ENCODE measurements at regions not wholly inside any gene's neighbourhood (a gene's known extent, or its start where the extent isn't known, plus 50 kb on each side); places are given as distances from the start of the nearest gene placed in this dataset.

GRCh38 chr3:30945291-30945690 is 50.8 kb upstream of the GADL1 start:
- Histone ChIP-seq H3K9me3 (replicated peaks) (no peaks in the 10 kb centered on the region), H3K27me3 (replicated peaks) (no peaks in the 10 kb centered on the region), H3K4me3 (no peak overlapping the region), H3K36me3 (no peaks in the 10 kb centered on the region), H3K4me1 (replicated peaks) (no peaks in the 10 kb centered on the region), H3K27ac (no peak overlapping the region)
- DNase-seq (ENCODE audit: low read depth in 1 of 2, low spot score in 2 of 2) = no peak

GRCh38 chr3:30948426-30948825 is 54.0 kb upstream of the GADL1 start:
- no peak for DNase-seq (ENCODE audit: low read depth in 1 of 2, low spot score in 2 of 2)
- H3K27ac ChIP-seq = no peak overlapping the region
- no peaks in the 10 kb centered on the region for H3K9me3 ChIP-seq (replicated peaks)
- no peak overlapping the region for H3K4me3 ChIP-seq
- H3K4me1 ChIP-seq (replicated peaks) = no peaks in the 10 kb centered on the region
- H3K27me3 ChIP-seq (replicated peaks) = no peaks in the 10 kb centered on the region
- no peaks in the 10 kb centered on the region for H3K36me3 ChIP-seq

DNA sequence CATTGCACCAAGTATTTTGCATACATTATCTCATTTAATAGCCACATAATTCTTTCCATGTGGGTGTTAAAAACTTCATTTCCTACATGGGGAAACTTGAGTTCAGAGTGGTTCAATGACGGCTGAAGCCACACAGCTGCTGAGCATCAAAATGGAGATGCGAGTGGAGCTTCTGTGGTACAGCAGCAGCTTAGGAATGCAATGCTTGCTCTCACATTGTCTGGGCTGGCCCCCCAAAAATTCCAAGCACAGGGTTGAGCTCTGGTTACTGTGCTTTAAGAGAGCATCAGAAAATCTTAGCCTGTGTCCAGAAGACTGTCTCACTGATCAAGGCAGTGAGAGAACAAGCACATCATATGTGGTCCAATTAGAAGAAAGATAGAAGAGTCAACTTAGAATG is 57.4 kb upstream of the GADL1 start:
- H3K36me3 ChIP-seq = no peaks in the 10 kb centered on the region
- no peaks in the 10 kb centered on the region for H3K4me1 ChIP-seq (replicated peaks)
- no peak overlapping the region for H3K4me3 ChIP-seq
- no peaks in the 10 kb centered on the region for H3K9me3 ChIP-seq (replicated peaks)
- DNase-seq (ENCODE audit: low read depth in 1 of 2, low spot score in 2 of 2) = no peak
- H3K27ac ChIP-seq = no peak overlapping the region
- H3K27me3 ChIP-seq (replicated peaks) = no peaks in the 10 kb centered on the region

DNA sequence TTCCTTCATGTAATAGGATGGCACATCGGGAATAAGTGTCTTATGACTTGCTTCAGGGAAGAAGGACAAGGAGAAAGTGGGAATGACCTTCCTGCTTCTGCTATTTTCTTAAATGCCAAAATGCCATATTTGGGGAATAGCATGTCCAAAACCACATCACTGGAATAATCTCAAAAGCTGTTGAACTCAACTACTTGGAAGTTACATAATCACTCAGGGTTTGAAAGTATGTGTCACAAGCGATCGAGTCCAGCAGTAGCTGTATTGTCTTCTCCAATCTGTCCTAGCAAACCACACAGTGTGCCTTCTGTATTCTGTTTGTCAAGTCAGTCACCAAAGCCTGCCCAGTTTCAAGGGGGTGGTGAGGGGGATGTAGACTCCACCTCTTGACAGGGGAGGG is 58.3 kb upstream of the GADL1 start:
- H3K9me3 ChIP-seq (replicated peaks) = no peaks in the 10 kb centered on the region
- H3K27ac ChIP-seq = no peak overlapping the region
- no peak for DNase-seq (ENCODE audit: low read depth in 1 of 2, low spot score in 2 of 2)
- H3K4me3 ChIP-seq = no peak overlapping the region
- H3K27me3 ChIP-seq (replicated peaks) = no peaks in the 10 kb centered on the region
- H3K4me1 ChIP-seq (replicated peaks) = no peaks in the 10 kb centered on the region
- no peaks in the 10 kb centered on the region for H3K36me3 ChIP-seq

DNA sequence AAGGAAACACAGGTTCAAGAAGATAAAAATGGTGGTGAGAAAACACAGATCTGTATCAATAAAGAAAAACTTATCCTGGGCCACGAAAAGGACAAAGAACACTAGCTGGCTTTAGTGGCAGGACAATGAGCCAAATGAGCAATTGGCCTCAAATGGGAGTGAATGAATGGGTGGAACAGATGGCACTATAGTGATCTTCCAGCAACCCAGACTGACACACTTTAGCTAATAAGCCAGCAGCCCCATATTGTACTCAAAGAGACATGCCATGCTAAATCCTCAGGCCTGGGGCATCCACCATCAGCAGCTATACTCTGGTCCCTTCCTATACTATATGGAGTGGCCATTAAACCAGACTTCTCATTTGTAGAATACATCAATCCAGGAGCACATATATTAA is 60.0 kb upstream of the GADL1 start:
- no peaks in the 10 kb centered on the region for H3K9me3 ChIP-seq (replicated peaks)

GRCh38 chr3:30962084-30962483 is 67.6 kb upstream of the GADL1 start:
- Histone ChIP-seq H3K27ac (no peak overlapping the region), H3K4me1 (replicated peaks) (no peaks in the 10 kb centered on the region), H3K9me3 (replicated peaks) (no peaks in the 10 kb centered on the region), H3K27me3 (replicated peaks) (0 out of 2 replicates have a peak, but pooled peaks cover 2% of the 10 kb centered on the region), H3K36me3 (no peaks in the 10 kb centered on the region), H3K4me3 (no peak overlapping the region)
- DNase-seq (ENCODE audit: low read depth in 1 of 2, low spot score in 2 of 2) = no peak

More for the DNA sequence above, 60.0 kb upstream of the GADL1 start:
- H3K4me3 ChIP-seq = no peak overlapping the region
- DNase-seq (ENCODE audit: low read depth in 1 of 2, low spot score in 2 of 2) = no peak
- no peaks in the 10 kb centered on the region for H3K4me1 ChIP-seq (replicated peaks)
- H3K27me3 ChIP-seq (replicated peaks) = no peaks in the 10 kb centered on the region
- H3K27ac ChIP-seq = no peak overlapping the region
- H3K36me3 ChIP-seq = no peaks in the 10 kb centered on the region

GRCh38 chr3:30962493-30962892 is 68.0 kb upstream of the GADL1 start:
- 0 out of 2 replicates have a peak, but pooled peaks cover 2% of the 10 kb centered on the region for H3K27me3 ChIP-seq (replicated peaks)

GRCh38 chr3:30963223-30963722 is 68.8 kb upstream of the GADL1 start:
- DNase-seq (ENCODE audit: low read depth in 1 of 2, low spot score in 2 of 2) = no peak
- 0 out of 2 replicates have a peak, but pooled peaks cover 2% of the 10 kb centered on the region for H3K27me3 ChIP-seq (replicated peaks)
- no peaks in the 10 kb centered on the region for H3K9me3 ChIP-seq (replicated peaks)
- H3K4me1 ChIP-seq (replicated peaks) = no peaks in the 10 kb centered on the region
- no peak overlapping the region for H3K27ac ChIP-seq
- no peaks in the 10 kb centered on the region for H3K36me3 ChIP-seq
- no peak overlapping the region for H3K4me3 ChIP-seq

More at GRCh38 chr3:30962493-30962892, 68.0 kb upstream of the GADL1 start:
- Histone ChIP-seq H3K36me3 (no peaks in the 10 kb centered on the region), H3K27ac (no peak overlapping the region), H3K4me3 (no peak overlapping the region), H3K9me3 (replicated peaks) (no peaks in the 10 kb centered on the region), H3K4me1 (replicated peaks) (no peaks in the 10 kb centered on the region)
- no peak for DNase-seq (ENCODE audit: low read depth in 1 of 2, low spot score in 2 of 2)

DNA sequence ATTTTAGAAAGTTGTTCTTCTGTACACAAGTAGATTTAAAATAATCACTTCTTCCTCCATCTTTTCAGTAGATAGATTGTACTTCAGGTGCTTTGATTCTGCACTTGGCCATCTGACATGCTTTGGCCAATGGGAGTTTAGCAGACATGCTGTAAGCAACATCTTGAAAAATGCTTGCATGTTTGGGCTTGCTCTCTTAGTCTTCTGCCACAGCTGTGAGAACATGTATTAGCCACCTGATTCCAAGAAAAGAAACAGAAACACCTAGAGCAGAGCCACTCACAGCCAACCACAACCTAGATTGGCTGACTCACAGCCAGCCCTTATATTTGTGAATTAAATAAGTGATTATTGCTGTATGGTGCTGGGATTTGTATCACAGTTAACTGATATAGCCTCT is 70.2 kb upstream of the GADL1 start:
- H3K27me3 ChIP-seq (replicated peaks) = 0 out of 2 replicates have a peak, but pooled peaks cover 2% of the 10 kb centered on the region
- no peaks in the 10 kb centered on the region for H3K36me3 ChIP-seq
- no peak overlapping the region for H3K4me3 ChIP-seq
- DNase-seq (ENCODE audit: low read depth in 1 of 2, low spot score in 2 of 2) = no peak
- H3K27ac ChIP-seq = no peak overlapping the region
- H3K4me1 ChIP-seq (replicated peaks) = no peaks in the 10 kb centered on the region
- H3K9me3 ChIP-seq (replicated peaks) = no peaks in the 10 kb centered on the region

DNA sequence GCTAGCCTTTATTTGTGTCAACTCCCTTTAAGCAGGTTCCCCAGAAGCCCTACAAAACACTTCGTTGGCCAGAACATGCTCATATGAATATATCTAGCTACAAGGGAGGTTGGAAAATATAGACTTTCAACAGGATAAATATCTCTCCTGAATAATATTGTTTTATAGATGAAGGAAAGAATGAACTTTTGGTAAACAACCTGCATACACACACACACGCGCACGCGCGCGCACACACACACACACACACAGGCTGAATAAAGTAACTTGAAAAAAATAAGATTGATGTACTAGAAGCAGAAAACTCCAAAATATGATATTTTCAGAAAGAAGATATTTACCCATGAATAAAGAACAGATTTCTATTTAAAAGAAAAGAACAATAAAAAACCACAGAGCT is 72.4 kb upstream of the GADL1 start:
- Histone ChIP-seq H3K36me3 (no peaks in the 10 kb centered on the region), H3K9me3 (replicated peaks) (no peaks in the 10 kb centered on the region), H3K27me3 (replicated peaks) (0 out of 2 replicates have a peak, but pooled peaks cover 2% of the 10 kb centered on the region), H3K4me1 (replicated peaks) (no peaks in the 10 kb centered on the region), H3K27ac (no peak overlapping the region), H3K4me3 (no peak overlapping the region)
- no peak for DNase-seq (ENCODE audit: low read depth in 1 of 2, low spot score in 2 of 2)

GRCh38 chr3:30970183-30970582 is 75.7 kb upstream of the GADL1 start:
- H3K4me3 ChIP-seq = no peak overlapping the region
- H3K36me3 ChIP-seq = no peaks in the 10 kb centered on the region
- H3K9me3 ChIP-seq (replicated peaks) = no peaks in the 10 kb centered on the region
- H3K27me3 ChIP-seq (replicated peaks) = 0 out of 2 replicates have a peak, but pooled peaks cover 2% of the 10 kb centered on the region
- no peaks in the 10 kb centered on the region for H3K4me1 ChIP-seq (replicated peaks)
- DNase-seq (ENCODE audit: low read depth in 1 of 2, low spot score in 2 of 2) = peak in 1 of 2 experiments; percentile 16
- no peak overlapping the region for H3K27ac ChIP-seq

DNA sequence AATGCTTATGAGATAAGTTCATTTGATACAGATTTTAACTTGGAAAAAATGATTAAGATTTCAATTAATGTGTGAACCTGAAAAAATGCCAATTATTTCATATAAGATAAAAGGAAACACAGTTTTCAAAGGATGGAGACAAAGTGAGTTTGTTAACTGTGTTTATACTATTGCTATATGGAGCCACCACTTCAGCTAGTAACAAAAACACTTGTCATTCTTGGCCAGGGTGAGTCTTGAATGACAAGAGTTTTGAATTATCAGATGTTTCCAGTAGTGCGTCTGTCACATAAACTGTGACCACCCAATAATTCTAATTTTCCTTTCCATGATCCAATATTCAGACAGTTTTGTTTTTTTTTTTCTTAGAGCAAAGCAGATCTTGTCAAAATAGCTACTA is 78.0 kb upstream of the GADL1 start:
- Histone ChIP-seq H3K4me3 (no peak overlapping the region), H3K27ac (no peak overlapping the region), H3K4me1 (replicated peaks) (no peaks in the 10 kb centered on the region), H3K36me3 (no peaks in the 10 kb centered on the region), H3K9me3 (replicated peaks) (no peaks in the 10 kb centered on the region), H3K27me3 (replicated peaks) (no peaks in the 10 kb centered on the region)
- no peak for DNase-seq (ENCODE audit: low read depth in 1 of 2, low spot score in 2 of 2)

DNA sequence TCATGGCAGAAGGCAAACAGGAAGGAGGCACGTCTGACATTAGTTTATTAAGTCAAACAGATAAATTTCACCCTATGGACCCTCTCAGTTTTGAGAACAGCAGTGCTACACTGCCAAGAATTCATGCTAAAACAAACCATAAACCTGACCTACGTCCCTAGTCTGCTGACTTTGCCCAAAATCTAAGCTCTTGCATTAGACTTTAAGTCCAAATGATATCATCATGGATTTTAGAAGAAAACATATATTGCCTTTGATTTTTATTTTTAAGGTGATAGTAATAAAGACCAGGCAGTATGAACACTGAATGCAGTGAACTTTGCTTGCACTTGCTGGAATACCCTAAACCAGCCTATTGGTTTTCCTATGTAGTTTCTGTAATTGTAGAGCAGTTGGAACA is 79.6 kb upstream of the GADL1 start:
- no peaks in the 10 kb centered on the region for H3K4me1 ChIP-seq (replicated peaks)
- no peaks in the 10 kb centered on the region for H3K27me3 ChIP-seq (replicated peaks)
- H3K36me3 ChIP-seq = no peaks in the 10 kb centered on the region
- DNase-seq (ENCODE audit: low read depth in 1 of 2, low spot score in 2 of 2) = no peak
- no peaks in the 10 kb centered on the region for H3K9me3 ChIP-seq (replicated peaks)
- H3K27ac ChIP-seq = no peak overlapping the region
- H3K4me3 ChIP-seq = no peak overlapping the region

DNA sequence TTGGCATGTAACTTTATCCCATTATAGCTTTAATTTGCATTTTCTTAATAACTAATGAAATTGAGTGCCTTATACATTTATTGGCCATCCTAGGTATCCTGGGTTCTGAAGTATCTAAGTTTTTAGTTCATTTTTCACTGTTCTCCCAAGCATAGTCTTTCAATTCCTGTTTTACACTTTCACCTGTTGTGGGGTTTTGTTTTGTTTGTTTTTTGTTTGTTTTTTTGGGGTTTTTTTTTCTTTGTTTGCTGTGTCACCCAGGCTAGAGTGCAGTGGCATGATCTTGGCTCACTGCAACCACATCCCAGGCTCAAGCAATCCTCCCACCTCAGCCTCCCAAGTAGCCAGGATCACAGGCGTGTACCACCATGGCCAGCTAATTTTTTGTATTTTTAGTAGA is 83.1 kb upstream of the GADL1 start:
- Histone ChIP-seq H3K4me1 (replicated peaks) (no peaks in the 10 kb centered on the region), H3K4me3 (no peak overlapping the region), H3K36me3 (no peaks in the 10 kb centered on the region), H3K9me3 (replicated peaks) (no peaks in the 10 kb centered on the region), H3K27ac (no peak overlapping the region), H3K27me3 (replicated peaks) (no peaks in the 10 kb centered on the region)
- no peak for DNase-seq (ENCODE audit: low read depth in 1 of 2, low spot score in 2 of 2)

DNA sequence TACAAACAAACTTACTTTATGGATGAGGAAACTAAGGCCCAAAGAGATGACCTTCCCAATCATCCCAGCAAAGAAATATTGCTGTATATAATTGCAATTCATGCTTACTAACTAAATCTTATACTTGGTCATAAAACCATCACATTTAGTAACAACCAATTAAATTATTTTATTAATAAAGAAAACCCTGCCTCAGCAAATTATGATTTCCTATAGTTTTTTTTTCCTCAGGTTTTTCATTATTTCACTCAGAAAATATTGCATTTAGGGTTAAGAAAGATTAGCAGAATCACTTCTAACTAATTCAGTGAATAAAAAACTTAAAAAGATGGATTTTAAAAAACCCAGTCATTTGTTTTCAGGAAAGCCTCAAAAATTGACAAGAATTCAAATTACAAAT is 86.5 kb upstream of the GADL1 start:
- Histone ChIP-seq H3K9me3 (replicated peaks) (no peaks in the 10 kb centered on the region), H3K4me3 (no peak overlapping the region), H3K4me1 (replicated peaks) (no peaks in the 10 kb centered on the region), H3K36me3 (no peaks in the 10 kb centered on the region), H3K27ac (no peak overlapping the region), H3K27me3 (replicated peaks) (no peaks in the 10 kb centered on the region)
- no peak for DNase-seq (ENCODE audit: low read depth in 1 of 2, low spot score in 2 of 2)

Data from SJSA1 (cell line).